ENCODE measurements at regions not wholly inside any gene's neighbourhood (a gene's known extent, or its start where the extent isn't known, plus 50 kb on each side); places are given as distances from the start of the nearest gene placed in this dataset.
"Not testable (repeated sequence)": the region's sequence is repeated elsewhere in the genome, so short reads cannot be mapped to it uniquely, and the experiment has no call there.

- TF ChIP-seq, protein P1, sequence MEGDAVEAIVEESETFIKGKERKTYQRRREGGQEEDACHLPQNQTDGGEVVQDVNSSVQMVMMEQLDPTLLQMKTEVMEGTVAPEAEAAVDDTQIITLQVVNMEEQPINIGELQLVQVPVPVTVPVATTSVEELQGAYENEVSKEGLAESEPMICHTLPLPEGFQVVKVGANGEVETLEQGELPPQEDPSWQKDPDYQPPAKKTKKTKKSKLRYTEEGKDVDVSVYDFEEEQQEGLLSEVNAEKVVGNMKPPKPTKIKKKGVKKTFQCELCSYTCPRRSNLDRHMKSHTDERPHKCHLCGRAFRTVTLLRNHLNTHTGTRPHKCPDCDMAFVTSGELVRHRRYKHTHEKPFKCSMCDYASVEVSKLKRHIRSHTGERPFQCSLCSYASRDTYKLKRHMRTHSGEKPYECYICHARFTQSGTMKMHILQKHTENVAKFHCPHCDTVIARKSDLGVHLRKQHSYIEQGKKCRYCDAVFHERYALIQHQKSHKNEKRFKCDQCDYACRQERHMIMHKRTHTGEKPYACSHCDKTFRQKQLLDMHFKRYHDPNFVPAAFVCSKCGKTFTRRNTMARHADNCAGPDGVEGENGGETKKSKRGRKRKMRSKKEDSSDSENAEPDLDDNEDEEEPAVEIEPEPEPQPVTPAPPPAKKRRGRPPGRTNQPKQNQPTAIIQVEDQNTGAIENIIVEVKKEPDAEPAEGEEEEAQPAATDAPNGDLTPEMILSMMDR (conservative IDR thresholded peaks at IDR 0.05; ENCODE audit: low read length), result not testable (repeated sequence)
- TF ChIP-seq EZH2phosphoT487 (IDR thresholded peaks at IDR 0.05; ENCODE audit: borderline replicate concordance, low read depth, low read length), result not testable (repeated sequence)
These were observed 188.3 kb downstream of the OR4M2 start for GRCh38 chr15:22268654-22269053.

All from OCI-LY7 (cell line).